HK-2 (cell line): ENCODE measurements at regions not wholly inside any gene's neighbourhood (a gene's known extent, or its start where the extent isn't known, plus 50 kb on each side); places are given as distances from the start of the nearest gene placed in this dataset.
"Not testable (repeated sequence)": the region's sequence is repeated elsewhere in the genome, so short reads cannot be mapped to it uniquely, and the experiment has no call there.

Experiments
- DNase-seq: peaks from one replicate; pipeline ENCODE4 v3.0.0-alpha.2; 2018; ENCODE audit not compliant: unreplicated experiment

DNA sequence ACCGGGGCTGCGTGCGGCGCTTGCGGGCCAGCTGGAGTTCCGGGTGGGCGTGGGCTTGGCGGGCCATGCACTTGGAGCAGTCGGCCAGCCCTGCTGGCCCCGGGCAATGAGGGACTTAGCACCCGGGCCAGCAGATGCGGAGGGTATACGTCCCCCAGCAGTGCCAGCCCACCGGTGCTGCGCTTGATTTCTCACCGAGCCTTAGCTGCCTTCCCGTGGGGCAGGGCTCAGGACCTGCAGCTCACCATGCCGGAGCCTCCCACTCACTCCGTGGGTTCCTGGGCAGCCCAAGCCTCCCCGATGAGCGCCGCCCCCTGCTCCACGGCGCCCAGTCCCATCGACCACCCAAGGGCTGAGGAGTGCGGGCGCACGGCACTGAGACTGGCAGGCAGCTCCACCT, 51.4 kb upstream of the INPP4B start:
- not testable (repeated sequence) for DNase-seq

DNA sequence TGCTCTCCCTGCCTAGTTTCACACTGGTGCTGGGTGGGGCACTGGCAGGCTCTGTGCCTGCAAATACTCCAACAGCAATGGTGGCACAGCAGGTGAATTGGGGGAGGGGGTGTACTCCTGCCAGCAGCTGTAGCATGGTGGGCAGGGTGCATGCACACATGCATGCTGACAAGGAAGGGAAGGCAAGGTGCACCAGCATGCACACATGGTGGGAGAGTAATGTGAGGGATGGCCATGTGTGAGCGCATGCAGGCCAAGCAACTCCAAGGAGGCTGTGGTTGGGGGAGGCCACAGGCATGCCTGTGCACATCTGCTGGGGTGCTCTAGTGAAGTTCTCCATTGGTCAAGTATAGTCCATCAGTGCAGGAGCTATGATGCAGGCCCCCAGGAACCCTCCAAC, 54.5 kb upstream of the INPP4B start:
- no peak for DNase-seq

DNA sequence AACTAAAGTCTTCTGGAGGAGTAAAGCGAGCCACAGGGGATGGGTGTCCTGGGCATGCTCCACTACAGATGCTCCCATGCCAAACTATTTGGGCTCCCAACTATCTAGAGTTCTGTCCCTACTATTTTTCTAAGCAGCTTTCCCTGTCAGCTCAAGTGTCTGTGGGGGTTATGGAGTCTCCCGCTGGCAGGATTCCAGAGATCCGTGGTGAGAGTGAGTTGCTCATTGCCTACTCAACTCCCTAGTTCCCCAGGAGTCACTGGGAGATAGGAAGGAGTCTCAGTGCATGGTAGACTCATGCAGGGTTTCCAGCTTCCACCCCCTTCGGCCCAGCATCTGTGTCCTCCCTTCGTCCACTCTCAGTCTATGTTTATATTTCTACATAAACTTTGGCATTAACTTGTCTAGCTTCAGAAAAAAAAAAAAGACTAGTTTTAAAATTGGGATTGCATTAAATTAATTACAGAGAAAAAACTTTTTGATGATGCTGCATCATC, 55.1 kb upstream of the INPP4B start:
- DNase-seq = peak; percentile 44

DNA sequence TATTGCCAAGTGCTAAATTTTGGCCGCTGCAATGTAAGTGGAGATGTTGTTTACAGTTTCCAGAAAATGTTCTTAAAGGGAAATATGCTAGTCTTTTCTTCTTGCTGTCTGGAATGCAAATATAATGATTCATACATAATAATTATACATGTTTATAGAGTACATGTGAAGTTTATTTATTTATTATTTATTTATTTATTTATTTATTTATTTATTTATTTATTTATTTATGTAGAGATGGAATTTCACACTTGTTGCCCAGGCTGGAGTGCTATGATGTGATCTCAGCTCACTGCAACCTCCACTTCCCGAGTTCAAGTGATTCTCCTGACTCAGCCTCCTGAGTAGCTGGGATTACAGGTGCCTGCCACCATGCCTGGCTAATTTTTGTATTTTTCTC, 57.5 kb upstream of the INPP4B start:
- DNase-seq = not testable (repeated sequence)

DNA sequence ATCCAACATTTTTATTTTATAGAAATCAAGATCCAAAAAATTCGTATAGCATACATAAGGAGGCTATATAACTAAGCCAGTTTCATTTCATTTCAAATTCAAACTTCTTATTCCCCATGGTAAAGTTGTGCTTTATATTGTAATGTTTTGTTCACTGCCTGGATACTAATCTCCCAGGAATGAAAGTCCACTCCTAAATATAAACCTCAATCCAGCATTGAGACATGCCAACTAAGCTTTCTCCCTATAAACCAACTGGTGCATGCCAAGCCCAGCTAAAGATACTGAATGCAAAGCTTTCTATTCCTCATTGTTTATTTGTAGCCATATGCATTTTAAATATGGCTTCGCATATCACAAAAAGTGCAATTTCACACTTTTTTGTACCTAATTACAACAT, 63.8 kb upstream of the INPP4B start:
- DNase-seq = no peak

DNA sequence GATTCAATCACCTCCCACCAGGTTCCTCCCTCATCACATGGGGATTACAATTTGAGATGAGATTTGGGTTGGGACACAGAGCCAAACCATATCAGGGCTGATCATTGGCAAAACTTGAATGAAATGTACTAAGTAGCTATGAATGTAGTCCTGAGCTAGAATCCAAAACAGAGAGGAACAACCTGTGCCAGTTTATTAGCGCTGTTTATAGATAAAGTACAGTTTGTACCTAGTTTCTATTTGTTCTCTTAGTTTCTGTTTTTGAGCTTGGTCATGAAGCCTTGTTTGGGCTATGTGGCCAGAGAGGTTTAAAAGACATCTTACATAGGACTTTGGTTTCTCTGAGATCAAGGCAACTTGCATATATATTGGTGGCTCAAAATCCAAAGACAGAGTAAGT, 66.9 kb upstream of the INPP4B start:
- no peak for DNase-seq

DNA sequence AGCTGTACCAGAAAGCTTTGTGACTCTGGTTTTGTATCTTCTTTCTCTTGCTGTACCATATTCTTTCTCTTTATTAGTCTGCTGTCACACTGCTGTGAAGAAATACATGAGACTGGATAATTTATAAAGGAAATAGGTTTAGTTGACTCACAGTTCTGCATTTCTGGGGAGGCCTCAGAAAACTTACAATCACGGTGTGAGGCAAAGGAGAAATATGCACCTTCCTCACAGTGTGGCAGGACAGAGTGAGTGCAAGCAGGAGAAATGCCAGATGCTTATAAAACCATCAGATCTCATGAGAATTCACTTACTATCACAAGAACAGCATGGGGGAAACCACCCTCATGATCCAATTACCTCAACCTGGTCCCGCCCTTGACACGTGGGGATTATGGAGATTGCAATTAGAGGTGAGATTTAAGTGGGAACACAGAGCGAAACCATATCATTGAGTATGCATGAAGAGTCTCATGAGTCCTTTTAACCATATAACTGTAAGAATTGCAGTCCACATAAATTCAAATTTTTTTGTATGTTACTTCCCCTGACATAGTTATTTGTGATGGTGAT, 67.4 kb upstream of the INPP4B start:
- DNase-seq = no peak

DNA sequence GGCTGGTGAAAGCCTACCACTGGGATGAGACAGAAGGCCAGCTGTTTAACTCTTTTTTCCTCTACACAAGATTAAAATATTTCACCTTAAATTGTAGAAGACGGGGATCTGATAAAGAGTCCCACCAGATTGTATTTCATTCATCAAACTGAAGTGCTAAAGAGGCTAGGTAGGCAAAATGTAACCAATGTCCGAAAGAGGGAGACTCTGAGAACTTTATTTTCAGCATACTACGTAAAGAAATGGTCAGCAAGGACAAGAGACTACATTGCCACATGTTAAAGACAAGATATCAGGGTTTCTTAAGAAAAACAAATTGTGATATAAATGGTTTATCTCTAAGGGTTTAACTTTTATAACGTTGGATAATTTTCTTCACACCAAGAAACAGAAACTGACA, 71.6 kb upstream of the INPP4B start:
- no peak for DNase-seq

DNA sequence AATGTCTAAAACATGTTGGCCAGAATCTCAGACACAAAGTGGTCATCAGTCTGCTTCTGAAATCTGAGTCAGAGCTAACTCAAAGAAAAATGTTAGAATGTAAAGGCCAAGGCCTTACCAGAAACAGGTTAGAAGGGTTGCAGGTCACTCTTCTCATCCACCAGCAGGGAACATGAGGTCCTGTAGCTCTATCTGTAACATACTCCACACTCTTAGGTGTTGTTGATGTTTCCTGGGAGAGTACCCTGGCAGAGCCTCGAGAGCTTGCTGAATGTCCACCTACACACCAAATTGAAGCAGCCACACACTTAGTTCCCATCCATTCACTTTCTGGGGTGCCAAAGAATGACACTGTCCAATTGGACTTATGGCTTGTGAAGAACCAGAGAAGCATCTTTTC, 76.6 kb upstream of the INPP4B start:
- no peak for DNase-seq

DNA sequence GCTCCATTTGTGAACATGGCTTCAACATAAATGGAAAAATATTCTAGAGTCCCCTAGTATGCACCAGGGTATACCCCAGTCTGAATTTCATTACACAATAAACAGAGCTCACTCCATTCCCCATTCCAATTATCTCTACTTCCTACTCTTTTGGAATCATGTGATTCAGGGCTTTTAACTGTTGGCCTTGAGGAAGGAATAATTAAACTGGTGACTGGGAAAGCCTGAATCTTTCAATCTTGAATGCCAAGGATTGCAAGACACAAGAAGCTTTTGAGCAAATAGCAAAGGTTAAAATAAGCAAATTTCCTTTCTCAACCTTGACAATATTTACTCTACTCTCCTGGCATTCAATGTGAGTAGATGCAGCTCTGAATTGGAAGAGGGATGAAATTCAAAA, 77.5 kb upstream of the INPP4B start:
- DNase-seq = no peak

DNA sequence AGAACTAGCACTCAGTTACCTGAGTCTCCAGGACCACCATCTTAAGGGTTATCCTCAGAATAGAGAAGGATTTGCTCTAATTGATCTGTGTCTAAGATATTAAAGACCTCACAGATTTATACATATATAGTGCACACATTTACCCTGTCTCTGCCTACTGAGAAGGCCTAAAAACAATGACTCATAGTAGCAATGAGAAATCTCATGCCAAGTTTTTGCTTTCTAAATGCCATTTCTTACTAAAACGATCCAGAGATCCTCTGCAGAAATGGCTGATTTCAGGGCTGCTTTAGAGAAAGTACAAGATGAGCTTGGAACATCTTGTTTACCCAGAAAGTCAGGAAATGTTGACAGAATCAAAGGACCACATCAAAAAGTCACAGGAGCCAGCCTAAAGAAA, 79.1 kb upstream of the INPP4B start:
- no peak for DNase-seq

DNA sequence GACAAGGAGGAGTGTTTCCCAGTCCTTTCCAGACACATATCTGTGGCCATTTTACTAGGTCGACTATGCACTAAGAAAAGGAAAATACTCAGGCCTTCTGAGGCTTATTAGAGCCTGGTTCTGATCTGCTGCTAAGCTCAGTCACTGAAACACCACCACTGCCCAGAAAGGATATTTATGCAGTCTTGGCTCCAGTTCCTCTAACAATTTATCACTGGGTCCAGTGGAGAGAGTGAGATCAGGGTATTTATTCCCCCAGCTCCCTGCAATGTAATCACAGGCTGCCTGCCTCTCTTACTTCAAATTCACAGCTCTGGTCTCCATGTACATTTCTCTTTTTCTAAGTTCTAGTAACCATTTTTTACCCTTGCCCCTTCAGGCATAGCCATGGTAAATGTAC, 81.6 kb upstream of the INPP4B start:
- no peak for DNase-seq

DNA sequence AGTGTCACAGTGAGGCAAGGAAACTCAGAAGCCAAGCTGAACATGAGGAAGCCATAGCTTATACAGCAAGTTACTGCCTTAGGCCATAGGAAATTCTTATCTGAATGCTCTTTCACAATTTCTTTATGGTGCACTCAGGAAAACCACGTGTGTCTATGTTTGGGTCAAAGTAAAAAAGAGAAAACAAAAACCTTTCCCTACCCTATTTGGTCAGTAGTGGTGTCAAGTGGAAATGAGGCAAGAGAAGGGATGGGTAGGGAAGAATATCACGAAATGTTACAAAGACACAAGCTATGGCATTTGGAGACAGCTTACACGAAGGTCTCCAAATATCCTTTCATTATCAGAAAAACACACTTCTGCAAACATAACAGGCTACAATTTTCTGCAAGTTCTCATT, 83.4 kb upstream of the INPP4B start:
- no peak for DNase-seq

DNA sequence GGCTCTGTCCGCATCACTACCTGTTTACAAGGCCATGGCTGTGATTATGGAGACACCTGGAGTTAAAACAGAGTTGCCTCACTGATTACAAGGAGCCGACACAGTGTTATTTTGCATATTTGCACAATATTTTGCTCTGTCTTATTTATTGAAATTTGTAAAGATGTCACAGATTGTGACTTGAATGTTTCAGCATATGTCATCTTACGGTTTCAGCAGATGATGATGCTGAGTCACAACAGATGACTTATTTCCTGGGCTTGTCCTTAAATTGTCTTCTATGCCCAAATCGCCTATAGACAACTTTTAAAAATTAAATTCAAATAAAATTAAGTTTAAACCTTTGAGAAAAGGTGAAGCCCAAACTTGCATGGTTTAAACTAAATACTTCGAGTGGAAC, 87.1 kb upstream of the INPP4B start:
- DNase-seq = no peak

DNA sequence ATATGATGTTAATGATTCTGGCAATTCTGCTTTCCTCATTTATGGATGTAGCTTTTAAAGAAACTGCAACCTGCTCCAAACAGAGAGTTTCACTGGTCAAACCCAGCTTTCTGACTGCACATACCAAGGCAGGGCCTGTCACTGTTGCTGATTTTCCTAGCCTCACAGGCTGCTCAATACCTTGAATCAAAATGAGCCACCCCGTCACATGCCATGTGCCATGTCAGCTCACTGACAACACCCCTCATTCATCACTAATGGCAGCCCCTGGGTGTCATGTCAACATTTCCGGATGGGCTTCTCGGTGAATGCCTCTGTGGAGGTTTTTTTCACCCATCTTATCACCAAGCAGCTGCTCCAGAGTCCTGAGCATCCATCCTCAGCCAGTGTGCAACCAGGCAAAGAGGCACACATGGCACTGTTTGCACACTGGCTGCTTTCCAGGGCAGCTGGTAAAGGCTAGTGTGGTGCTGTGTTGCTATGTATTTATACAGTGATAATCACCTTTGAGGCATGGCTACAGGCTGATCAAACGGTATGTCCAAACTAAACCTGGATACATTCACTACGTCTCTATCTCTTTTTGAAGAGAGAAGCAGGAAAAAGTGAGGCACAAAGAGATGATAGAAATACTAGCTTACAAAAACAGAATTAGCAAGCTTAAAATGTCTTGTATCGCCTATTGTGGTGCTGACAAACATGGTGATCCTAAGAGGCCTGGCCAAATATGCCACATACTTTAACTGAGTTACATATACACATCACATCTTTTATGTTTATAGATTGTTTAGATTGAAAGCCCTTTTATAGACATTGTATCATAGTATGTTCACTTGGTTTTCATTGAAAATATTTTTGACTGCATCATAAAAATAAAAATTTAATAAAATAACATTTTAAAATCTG, 94.6 kb upstream of the INPP4B start:
- no peak for DNase-seq

DNA sequence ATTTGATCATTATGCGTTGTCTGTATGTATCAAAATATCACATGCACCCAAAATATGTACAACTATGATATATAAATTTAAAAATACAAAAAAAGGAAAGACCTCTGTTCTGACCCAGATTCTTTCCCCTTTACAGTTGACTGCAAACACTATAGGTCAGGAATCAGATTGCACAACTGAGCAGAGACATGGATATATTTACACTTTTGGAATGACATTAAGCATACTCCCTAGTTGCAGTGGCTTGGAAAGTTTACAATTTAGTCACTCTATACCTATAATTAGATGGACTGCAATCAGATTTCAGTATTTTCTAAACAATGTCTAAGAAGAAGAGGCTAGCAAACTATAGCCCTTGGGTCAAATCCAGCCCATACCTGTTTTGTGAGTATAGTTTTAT, 98.5 kb upstream of the INPP4B start:
- no peak for DNase-seq

DNA sequence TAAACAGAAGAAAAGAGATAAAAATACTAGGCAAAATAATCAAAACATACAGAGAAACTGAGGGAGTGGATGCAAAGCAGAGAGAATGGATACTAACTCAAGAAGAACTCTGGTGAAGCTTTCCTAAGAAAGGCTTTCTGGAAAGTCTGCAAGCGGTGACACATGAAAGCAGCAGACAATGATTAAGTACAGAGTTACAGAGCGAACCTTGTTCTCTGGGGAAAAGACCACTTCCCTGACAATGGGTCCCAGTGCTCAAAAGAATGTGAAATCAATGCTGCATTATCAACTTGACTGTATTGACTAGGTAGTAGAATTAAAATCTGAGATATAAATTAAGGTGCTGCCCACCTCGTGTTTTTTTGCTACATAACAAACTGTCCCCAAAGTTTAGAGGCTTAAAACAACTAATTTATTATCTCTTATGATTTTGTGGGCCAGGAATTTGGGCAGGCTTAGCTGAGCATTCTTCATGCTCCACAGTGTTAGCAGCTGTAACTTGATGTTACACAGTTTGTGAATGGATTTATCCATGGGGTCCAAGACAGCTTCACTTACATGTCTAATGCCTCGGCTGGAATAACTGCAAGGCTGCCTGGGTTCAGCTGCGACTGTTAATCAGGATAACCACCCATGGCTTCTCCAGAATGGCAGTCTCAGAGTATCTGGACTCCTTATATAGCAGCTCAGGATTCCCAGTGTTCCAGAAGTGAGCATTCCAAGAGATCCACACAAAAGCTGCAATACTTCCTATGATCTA, 106.9 kb upstream of the INPP4B start:
- DNase-seq = no peak

DNA sequence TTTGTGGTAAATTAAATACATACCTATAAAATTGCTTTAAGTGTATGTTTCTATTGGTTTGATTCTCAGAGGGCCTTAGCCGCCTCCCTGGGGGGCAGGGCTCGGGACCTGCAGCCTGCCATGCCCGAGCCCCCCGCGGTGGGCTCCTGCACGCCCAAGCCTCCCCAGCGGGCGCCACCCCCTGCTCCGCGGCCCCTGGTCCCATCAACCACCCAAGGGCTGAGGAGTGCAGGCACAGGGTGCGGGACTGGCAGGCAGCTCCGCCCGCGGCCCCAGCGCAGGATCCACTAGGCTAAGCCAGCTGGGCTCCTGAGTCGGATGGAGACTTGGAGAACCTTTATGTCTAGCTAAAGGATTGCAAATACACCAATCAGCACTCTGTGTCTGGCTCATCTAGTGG, 108.3 kb upstream of the INPP4B start:
- DNase-seq = no peak

DNA sequence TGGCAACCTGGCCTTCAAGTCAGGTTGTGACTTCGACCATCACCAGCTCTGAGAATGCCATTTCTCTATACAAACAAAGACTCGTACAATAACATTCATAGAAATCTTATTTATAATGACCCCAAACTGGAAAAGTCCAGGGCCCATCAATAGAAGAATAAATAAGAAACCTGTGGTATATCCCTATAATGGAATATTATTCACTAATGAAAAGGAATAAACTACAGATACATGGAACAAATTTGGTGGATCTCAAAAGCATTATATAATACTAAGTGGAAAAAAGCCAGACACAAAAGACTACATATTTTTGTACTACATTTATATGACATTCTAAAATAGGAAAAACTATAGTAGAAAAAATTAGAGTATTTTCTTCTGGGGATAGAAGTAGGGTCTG, 109.4 kb upstream of the INPP4B start:
- DNase-seq = no peak

DNA sequence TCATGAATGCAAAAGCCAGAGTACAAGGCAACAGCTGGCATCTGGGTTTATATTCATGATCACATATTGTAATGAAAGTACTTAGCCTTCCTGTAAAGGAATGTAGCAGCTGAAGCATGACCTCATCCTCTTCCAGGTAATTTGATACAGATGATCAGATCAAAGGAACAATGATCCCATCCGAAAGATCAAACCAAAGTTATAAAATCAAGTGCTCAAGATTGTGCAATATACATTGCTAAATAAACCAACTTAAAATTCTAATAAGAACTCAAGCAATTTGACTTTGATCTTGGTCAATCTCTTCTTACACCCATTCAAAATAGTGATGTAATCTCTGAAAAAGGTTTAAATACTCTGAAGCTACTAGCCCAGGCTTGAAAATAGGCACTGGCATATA, 113.1 kb upstream of the INPP4B start:
- DNase-seq = no peak

DNA sequence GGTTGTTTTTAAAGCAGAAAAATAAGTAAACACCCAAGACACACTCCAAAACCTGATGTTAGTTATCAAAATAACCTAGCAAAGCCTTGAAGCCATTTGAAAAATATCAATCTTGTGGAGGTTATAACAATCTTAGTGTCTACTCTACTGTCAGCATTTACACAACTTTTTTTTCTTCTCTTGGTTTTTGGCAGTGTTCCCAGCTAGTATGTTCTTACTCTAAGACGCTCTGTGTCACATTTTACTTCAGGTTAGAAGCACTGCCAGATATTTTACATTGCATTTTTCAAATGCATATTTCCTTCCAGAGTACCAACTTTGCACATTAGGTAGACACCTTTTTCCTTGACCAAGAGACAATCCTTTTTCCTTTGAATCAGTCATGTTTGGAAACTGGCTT, 114.0 kb upstream of the INPP4B start:
- no peak for DNase-seq

DNA sequence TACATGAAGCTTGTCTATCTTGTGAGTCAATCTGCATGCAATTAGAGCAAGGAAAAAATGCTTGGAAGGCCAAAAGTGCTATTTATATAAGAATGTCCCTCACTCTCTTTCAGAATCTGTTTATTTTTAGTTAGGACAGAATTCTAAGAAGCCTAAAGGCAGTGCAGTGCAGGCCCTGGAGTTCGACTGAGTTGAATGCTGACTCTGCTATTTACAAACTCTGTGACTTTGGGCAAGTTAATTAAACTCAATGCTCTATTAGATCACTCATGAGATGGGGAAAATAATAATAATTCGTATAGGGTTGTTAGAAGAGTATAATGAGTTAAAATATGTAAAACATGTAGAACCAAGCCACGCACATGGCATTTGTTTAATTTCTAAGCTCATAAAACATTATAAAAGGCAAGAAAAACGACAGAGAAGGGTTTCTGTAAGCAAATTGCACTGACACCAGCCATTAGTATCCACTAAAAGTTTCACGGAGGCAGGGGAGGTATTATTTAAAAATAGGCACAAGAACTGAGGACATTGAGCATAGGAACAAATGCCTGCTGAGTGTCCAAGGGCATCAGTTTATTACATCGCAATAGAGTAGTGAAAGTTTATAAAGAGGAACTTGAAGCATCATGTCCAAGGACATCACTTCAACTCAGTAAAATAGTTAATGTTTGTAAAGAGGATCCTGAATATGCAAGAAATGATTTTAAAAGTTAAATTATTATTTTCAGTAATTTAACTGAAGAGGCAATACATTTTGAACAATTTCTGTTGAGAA, 115.0 kb upstream of the INPP4B start:
- no peak for DNase-seq
